CMK (cell line): ENCODE measurements at regions not wholly inside any gene's neighbourhood (a gene's known extent, or its start where the extent isn't known, plus 50 kb on each side); places are given as distances from the start of the nearest gene placed in this dataset.
"Not testable (repeated sequence)": the region's sequence is repeated elsewhere in the genome, so short reads cannot be mapped to it uniquely, and the experiment has no call there.

Experiments
- DNase-seq: peaks from one replicate; pipeline ENCODE4 v3.0.0-alpha.2; 2010; ENCODE audit warnings: low read depth

DNA sequence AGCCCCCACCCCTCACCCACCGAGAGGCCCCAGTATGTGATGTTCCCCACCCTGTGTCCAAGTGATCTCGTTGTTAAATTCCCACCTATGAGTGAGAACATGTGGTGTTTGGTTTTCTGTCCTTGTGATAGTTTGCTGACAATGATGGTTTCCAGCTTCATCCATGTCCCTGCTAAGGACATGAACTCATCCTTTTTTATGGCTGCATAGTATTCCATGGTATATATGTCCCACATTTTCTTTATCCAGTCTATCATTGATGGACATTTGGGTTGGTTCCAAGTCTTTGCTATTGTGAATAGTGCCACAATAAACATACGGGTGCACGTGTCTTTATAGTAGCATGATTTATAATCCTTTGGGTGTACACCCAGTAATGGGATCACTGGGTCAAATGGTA lies 79.2 kb downstream of the PXDC1 start:
- not testable (repeated sequence) for DNase-seq

- DNase-seq, result no peak
Observed at GRCh38 chr6:3671382-3671781, 80.1 kb downstream of the PXDC1 start.

- DNase-seq, result no peak
Observed at GRCh38 chr6:3670356-3670755, 81.2 kb downstream of the PXDC1 start.

GRCh38 chr6:3669916-3670315 lies 81.6 kb downstream of the PXDC1 start:
- DNase-seq, result no peak

GRCh38 chr6:3665608-3666007 lies 85.9 kb downstream of the PXDC1 start:
- DNase-seq, result no peak

- DNase-seq, result no peak
Observed at GRCh38 chr6:3664625-3665041, 86.9 kb downstream of the PXDC1 start.

DNA sequence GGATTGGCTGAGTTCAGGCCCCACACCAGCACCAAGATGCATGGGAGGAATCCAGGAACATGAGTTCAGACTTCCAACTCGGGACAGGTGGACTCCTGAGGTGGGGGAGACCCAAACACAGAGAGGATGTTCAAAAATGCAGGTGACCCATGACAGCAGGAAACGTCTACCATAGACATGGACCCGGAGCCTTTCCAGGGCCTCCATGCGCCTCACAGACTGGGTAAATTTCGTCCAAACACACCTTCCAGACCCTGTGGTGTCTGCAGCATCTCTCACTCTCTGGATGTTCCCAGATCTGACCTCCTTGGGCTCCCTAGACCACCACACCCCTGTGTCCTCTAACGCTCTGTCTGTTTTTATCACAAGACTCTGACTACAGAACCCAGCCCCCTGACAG lies 87.7 kb downstream of the PXDC1 start:
- no peak for DNase-seq

DNA sequence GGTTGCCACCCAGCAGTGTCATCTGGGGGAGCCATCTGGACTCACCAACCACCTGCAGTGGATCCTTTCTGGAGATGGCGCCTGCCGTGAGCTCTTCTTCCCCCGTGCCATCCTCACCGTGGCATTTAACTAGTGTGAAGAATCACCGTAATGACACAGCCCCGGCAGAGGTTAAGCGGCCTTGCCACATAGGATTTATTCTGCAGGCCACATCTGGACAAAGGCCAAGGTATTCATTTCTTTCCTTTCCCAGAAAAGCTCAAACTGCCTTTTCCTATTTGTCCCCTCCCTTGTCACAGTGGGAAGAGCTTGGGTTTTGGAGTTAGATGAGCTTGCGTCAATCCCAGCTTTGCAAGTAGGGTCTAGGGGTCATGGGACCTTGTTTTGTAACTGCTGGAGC lies 88.4 kb downstream of the PXDC1 start:
- no peak for DNase-seq

- DNase-seq, result no peak
Observed at GRCh38 chr6:3661390-3661789, 90.1 kb downstream of the PXDC1 start.

DNA sequence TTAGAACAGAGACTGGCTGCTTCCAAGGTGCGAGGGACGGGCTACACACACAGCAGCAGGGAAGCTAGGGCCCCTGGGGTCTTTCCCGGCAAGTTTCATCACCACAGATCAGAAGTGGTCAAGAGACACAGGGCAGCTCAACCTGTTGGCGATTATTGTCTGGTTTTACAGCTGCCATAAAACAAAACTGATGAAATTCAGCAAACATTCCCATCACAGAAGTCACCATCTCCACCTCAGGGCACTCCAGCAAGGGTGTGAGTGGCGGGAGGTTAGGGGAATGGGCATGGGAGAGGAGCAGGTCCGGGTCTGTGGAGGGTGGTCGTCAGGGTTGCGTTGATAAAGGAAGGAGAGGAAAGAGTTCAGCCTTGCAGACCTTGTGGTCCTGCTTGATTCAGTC lies 91.0 kb downstream of the PXDC1 start:
- no peak for DNase-seq

GRCh38 chr6:3659748-3660147 lies 91.8 kb downstream of the PXDC1 start:
- DNase-seq, result no peak

DNA sequence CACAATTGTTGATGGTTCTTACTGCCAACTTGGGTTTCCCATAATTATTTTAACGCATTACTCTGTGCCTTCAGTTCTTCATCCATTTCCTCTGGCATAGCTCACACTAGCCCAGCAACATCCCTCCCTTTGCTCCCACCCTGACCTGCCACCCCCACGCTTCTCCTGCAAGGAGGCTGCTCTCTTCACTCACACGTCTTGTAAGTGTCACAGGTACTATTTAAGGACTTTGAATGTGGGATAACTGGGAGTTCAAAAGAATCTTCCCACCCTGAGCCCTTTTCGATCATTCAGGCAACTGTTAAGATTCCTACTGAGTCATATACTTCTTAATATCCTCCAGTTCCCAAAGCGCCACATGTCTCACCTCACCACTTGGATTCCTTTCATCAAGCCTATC lies 95.4 kb downstream of the PXDC1 start:
- no peak for DNase-seq

DNA sequence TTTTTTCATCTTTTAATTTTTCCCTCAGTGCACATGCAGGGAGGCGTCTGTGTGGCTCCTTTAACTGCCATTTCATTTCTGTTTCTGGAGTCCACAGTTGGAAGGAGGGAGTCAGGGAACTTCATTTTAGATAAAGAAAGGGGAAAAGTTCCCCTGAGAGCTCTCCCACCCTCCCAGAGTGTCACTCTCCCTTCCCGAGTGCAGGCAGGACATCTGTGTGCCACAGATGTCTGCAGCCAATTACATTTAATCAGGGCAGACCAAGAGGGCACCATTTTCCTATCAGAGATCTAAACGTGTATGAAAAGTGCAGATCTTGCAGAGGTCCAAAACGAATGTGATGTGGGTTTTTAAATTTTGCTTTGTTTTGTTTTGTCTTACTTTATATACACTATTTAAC lies 96.6 kb downstream of the PXDC1 start:
- DNase-seq, result no peak

GRCh38 chr6:3654436-3654835 lies 97.1 kb downstream of the PXDC1 start:
- DNase-seq, result no peak

DNA sequence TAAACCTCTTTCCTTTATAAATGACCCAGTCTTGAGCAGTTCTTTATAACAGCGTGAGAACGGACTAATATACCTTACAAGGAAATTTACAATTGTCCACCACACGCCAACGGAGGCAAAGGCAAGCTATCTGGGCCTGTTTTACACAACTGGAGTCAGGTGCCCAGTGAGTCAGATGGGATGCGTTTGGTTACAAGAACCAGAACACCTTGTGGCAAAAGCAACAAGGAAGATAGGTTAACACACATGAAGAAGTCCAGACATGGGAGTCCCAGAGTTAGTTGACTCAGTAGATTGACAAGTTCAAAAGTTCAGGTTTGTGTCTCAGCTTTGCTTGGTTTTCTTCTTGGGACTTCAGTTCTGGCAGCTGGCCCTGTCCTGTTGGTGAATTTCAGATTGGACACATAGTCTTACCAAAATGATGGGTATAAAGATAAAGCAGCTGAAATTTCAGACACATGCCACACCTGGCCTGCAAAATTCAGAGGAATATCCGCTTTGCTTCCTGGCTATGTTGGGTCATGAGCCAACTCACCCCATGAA lies 97.9 kb downstream of the PXDC1 start:
- no peak for DNase-seq

DNA sequence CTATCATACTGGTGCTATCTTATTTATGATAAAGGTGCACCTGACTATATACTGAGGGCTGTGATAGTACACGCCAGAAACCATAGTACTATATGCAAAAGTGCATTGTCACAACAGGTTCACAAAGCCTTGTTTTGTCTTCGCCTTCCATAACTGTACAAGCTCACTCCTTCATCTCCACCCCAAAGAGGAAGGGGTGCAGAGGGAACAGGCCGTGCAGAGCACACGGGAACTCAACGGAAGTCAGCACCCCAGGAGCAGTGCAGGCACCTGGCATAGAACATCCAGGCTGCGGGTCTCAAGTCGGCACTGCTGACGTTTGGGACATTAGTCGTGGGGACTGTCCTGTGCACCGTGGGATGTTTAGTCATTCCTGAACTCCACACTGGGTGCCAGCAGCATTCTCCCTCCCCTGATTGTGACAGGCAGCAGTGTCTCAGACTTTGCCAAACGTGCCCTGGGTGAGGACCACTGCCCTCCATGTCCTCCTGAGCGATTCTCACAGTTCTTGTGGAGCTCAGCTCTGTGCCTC lies 99.7 kb downstream of the PXDC1 start:
- no peak for DNase-seq

DNA sequence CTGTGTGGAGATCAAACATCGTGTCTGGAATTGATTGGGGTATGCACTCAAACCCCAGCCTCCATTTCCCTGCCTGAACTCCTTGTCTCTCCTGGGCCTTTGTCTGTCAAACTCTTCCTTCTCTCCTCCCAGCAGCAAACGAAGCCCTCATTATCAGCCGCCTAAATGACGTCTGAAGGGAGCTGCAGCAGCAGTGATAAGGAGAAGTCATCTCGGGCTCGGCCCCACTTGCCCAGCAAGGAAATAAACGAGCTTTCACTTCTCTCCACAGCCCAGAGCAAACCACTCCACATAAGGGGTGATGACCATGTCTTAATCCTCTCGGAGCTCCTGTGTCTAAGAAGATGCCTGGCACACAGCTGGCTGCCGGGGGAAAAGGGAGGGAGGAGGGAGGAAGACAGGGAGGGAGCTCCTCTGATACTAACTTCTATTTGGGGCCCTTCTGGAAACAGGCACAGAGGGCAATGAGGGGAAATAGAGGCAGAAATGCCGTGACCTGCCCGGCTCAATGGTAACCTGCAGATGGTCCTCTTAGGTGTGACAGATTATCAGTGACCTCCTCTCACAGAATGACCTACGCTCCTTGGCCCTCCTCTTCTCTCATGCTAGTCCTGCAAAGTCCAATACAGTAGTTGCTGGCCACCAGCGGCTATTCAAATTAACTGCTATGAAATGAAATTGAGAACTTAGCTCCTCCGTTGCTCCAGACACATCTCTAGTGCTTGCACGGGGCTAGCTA lies 100.4 kb downstream of the PXDC1 start:
- peak; percentile 45 for DNase-seq

GRCh38 chr6:3650076-3650958 lies 101.2 kb downstream of the PXDC1 start:
- DNase-seq, result no peak

DNA sequence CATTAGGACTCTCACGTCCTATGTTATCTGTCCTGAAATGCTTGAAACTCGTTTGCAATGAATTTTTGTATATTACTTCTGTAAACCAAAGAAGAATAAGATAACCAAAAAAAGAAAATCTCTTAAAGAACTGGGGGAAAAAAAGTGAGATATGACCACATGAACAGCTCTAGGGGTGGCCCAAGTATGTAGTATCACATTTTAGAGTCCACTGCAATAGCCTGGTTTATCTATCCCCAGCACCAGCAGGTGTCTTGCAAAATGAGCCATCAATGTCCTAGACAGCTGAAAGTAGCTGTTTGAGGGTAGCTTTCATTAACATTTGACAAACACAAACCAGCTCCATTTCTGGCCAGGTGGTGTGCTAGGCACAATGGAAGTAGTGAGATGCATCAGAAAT lies 102.8 kb downstream of the PXDC1 start:
- DNase-seq, result no peak

DNA sequence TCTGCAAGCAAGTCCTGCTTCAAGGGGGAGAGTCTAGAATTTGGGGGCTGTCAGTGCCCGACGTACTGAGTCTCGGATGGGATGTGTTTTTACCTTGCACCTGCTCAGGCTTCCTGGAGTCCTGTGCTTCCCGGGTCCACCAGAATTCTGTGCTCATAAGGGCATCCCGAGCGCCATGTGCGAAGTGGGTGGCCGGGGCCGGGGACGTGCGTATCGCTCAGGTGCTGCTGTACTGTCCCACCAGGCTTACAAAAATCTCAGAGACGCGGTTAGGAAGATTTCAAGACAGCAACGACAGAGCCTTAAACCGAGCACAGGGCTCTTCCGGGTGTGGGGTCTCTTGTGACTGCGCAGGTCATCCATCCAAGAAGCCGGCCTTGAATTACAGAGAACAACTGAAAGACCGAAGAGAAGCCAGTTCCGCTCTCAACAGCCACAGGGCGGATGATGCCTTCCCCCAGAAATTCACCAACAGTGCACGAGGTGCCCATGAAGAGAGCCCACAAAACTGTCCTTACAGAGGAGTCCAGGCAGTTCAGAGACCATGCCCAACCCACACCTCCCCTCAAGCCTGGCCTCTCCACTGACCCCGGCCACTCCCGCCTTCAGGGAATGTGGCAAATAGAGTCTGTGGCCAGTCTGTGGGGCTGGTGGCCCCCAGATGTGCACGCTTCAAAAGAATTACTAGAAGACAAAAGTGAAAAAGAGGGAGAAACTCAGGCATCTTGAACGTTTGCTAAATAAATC lies 104.7 kb downstream of the PXDC1 start:
- no peak for DNase-seq

GRCh38 chr6:3644739-3645012 lies 106.8 kb downstream of the PXDC1 start:
- DNase-seq, result no peak

DNA sequence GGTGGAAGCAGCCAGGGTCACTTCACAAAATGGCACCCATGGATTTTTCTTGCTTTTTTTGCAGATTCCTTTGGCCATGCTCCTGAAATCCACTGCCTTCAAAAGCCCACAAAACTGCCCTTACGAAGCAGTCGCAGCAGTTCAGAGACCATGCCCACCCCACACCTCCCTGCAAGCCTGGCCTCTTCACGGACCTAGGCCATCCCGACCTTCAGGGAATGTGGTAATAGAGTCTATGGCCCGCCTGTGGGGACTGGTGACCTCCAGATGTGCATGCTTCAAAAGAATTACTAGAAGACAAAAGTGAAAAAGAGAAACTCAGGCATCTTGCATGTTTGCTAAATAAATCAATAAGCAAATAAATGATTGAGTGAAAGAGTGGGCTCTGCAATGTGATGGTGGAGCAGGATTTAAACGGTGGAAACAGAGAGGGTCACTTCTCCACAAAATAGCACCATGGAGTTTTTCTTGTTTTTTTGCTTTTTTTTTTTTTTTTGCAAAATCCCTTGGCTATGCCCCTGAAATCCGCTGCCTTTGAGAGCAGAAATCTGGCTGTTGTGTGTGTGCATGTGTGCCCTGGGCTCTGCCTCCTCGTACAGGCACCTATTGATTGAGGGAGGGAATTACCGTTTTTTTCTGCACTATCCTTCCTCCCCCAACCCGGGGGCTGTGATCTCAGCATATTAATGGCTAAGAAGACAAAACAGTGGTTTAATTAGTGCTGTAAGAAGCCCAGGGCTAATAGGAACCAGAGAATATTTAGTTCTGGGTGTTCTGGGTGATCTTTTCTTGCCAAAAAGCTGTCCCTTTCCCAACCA lies 107.4 kb downstream of the PXDC1 start:
- no peak for DNase-seq
